IMR-90 (cell line): ENCODE measurements at regions not wholly inside any gene's neighbourhood (a gene's known extent, or its start where the extent isn't known, plus 50 kb on each side); places are given as distances from the start of the nearest gene placed in this dataset.

Experiments used
- ATAC-seq: fragments of 200-7000 bp; cut with Tn5 transposase; 2 replicates; pipeline ENCODE4 v1.9.1; 2020; ENCODE audit warnings: low read depth, mild to moderate bottlenecking, moderate library complexity
- BruUV-seq: library from RNA; stranded (reverse); fragments of 400-500 nt; replicated peaks from 2 replicates; lab custom pipeline; 2021; lab: Mats Ljungman, UMichigan
- CTCF ChIA-PET: fragments of 300-600 bp; formaldehyde crosslinking; extraction: SDS; loops from one replicate; lab custom pipeline; 2021; ENCODE audit warnings: antibody characterized with exemption; lab: Yijun Ruan, JAX
- POLR2A ChIA-PET: fragments of 300-600 bp; sonication (Branson Sonifier 250); formaldehyde crosslinking; loops from one replicate; lab custom pipeline; 2022; ENCODE audit warnings: antibody characterized with exemption; ENCODE audit not compliant: unreplicated experiment; lab: Charles Lee
- DNase-seq: peaks from one replicate; pipeline ENCODE4 v3.0.0; 2013
- H2AFZ ChIP-seq: replicated peaks from 2 replicates; pipeline ENCODE3; 2013; ENCODE audit warnings: low read length, mild to moderate bottlenecking; ENCODE audit not compliant: poor library complexity
- H2AK5ac ChIP-seq: 2 replicates; pipeline ENCODE4 v1.6.1; 2013; ENCODE audit warnings: low read depth, low read length, inconsistent platforms
- H2AK9ac ChIP-seq: replicated peaks from 2 replicates; pipeline ENCODE3; 2013; ENCODE audit warnings: mild to moderate bottlenecking, low read depth, low read length, moderate library complexity; ENCODE audit not compliant: poor library complexity
- H2BK120ac ChIP-seq: 2 replicates; pipeline ENCODE4 v1.6.1; 2013; ENCODE audit warnings: low read depth, low read length, inconsistent platforms
- H2BK15ac ChIP-seq: 3 replicates; pipeline ENCODE4 v1.6.1; 2013; ENCODE audit warnings: low read depth, low read length, inconsistent platforms
- H2BK20ac ChIP-seq: 2 replicates; pipeline ENCODE4 v1.6.1; 2013; ENCODE audit warnings: low read depth, mild to moderate bottlenecking, inconsistent platforms, low read length, moderate library complexity
- H2BK5ac ChIP-seq: 2 replicates; pipeline ENCODE4 v1.6.1; 2013; ENCODE audit warnings: mild to moderate bottlenecking, low read depth, low read length, inconsistent platforms; ENCODE audit not compliant: poor library complexity, severe bottlenecking
- H3K14ac ChIP-seq: replicated peaks from 2 replicates; pipeline ENCODE4 v1.6.1; 2013; ENCODE audit warnings: low read depth, low read length, inconsistent platforms
- H3K18ac ChIP-seq: 2 replicates; pipeline ENCODE4 v1.6.1; 2013; ENCODE audit warnings: low read depth, low read length, control low read depth
- H3K23ac ChIP-seq: 2 replicates; pipeline ENCODE4 v1.6.1; 2013; ENCODE audit warnings: low read depth, low read length, inconsistent platforms
- H3K27ac ChIP-seq: 2 replicates; pipeline ENCODE4 v1.5.1; 2013; ENCODE audit warnings: mild to moderate bottlenecking, control low read depth, low read length; ENCODE audit not compliant: insufficient read depth
- H3K27me3 ChIP-seq: 2 replicates; pipeline ENCODE4 v1.6.1; 2013; ENCODE audit warnings: low read length; ENCODE audit not compliant: control insufficient read depth, insufficient read depth
- H3K36me3 ChIP-seq: 2 replicates; pipeline ENCODE4 v1.6.1; 2013; ENCODE audit warnings: low read length, mixed read lengths; ENCODE audit not compliant: control insufficient read depth, insufficient read depth
- H3K4ac ChIP-seq: 2 replicates; pipeline ENCODE4 v1.6.1; 2013; ENCODE audit warnings: low read depth, low read length, inconsistent platforms
- H3K4me1 ChIP-seq: 2 replicates; pipeline ENCODE4 v1.6.1; 2013; ENCODE audit warnings: low read length, mixed read lengths; ENCODE audit not compliant: control insufficient read depth, insufficient read depth
- H3K4me2 ChIP-seq: 2 replicates; pipeline ENCODE4 v1.6.1; 2013; ENCODE audit warnings: low read depth, mild to moderate bottlenecking, control low read depth, low read length, moderate library complexity
- H3K4me3 ChIP-seq: 2 replicates; pipeline ENCODE4 v1.5.1; 2013; ENCODE audit warnings: low read depth, mild to moderate bottlenecking, control low read depth, low read length, moderate library complexity; ENCODE audit not compliant: insufficient read depth
- H3K56ac ChIP-seq: 2 replicates; pipeline ENCODE4 v1.6.1; 2013; ENCODE audit warnings: low read length, inconsistent platforms; ENCODE audit not compliant: insufficient read depth; ENCODE audit errors: extremely low read depth
- H3K79me1 ChIP-seq, 2 experiments: 2 replicates each; pipeline ENCODE4 v1.6.1; 2013; ENCODE audit warnings: low read length in 2 of 2, inconsistent platforms in 1 of 2, low read depth in 1 of 2
- H3K9ac ChIP-seq: 2 replicates; pipeline ENCODE4 v1.6.1; 2013; ENCODE audit warnings: low read depth, low read length, control low read depth
- H3K9me1 ChIP-seq: 2 replicates; pipeline ENCODE4 v1.6.1; 2013; ENCODE audit warnings: low read length, inconsistent platforms; ENCODE audit not compliant: insufficient read depth
- H3K9me3 ChIP-seq: 2 replicates; pipeline ENCODE4 v1.6.1; 2013; ENCODE audit warnings: low read length; ENCODE audit not compliant: control insufficient read depth, insufficient read depth
- H4K20me1 ChIP-seq: 2 replicates; pipeline ENCODE4 v1.6.1; 2013; ENCODE audit warnings: low read length, inconsistent platforms; ENCODE audit not compliant: insufficient read depth
- H4K5ac ChIP-seq: 2 replicates; pipeline ENCODE4 v1.6.1; 2013; ENCODE audit warnings: mild to moderate bottlenecking, low read depth, low read length, control low read depth
- H4K8ac ChIP-seq, 2 experiments: 2 replicates each; pipeline ENCODE4 v1.6.1; 2013; ENCODE audit warnings: low read depth in 2 of 2, low read length in 2 of 2, control low read depth in 1 of 2, inconsistent platforms in 1 of 2
- H4K91ac ChIP-seq: 2 replicates; pipeline ENCODE4 v1.6.1; 2013; ENCODE audit warnings: low read depth, low read length, inconsistent platforms; ENCODE audit not compliant: insufficient read depth
- BHLHE40 ChIP-seq: fragments of 150-350 bp; IDR thresholded peaks from 2 replicates; pipeline ENCODE4 v1.6.1; 2016; ENCODE audit warnings: mild to moderate bottlenecking, low read depth, low read length
- CEBPB ChIP-seq: IDR thresholded peaks from 2 replicates; pipeline ENCODE4 v1.6.1; 2012; ENCODE audit warnings: low read depth, low read length, improper control_type of control experiment
- CHD1 ChIP-seq: IDR thresholded peaks from 2 replicates; pipeline ENCODE4 v1.6.1; 2012; ENCODE audit warnings: low read depth, low read length, improper control_type of control experiment
- FOS ChIP-seq: fragments of 150-350 bp; IDR thresholded peaks from 2 replicates; pipeline ENCODE4 v1.6.1; 2016; ENCODE audit warnings: low read depth, low read length
- MAFK ChIP-seq: IDR thresholded peaks from 2 replicates; pipeline ENCODE4 v1.6.1; 2012; ENCODE audit warnings: low read depth, low read length, improper control_type of control experiment
- MAZ ChIP-seq: IDR thresholded peaks from 2 replicates; pipeline ENCODE4 v1.6.1; 2012; ENCODE audit warnings: low read depth, mild to moderate bottlenecking, low read length, improper control_type of control experiment, moderate library complexity, borderline replicate concordance
- MXI1 ChIP-seq: IDR thresholded peaks from 2 replicates; pipeline ENCODE4 v1.6.1; 2012; ENCODE audit warnings: low read depth, mild to moderate bottlenecking, low read length, moderate library complexity, borderline replicate concordance
- NFE2L2 ChIP-seq: fragments of 150-350 bp; IDR thresholded peaks from 2 replicates; pipeline ENCODE4 v1.6.1; 2016; ENCODE audit warnings: low read depth, mild to moderate bottlenecking, low read length
- POLR2A ChIP-seq: IDR thresholded peaks from 2 replicates; pipeline ENCODE4 v1.6.1; 2012; ENCODE audit warnings: mild to moderate bottlenecking, low read depth, low read length
- RAD21 ChIP-seq: IDR thresholded peaks from 2 replicates; pipeline ENCODE4 v1.6.1; 2012; ENCODE audit warnings: low read length, improper control_type of control experiment
- RCOR1 ChIP-seq: IDR thresholded peaks from 2 replicates; pipeline ENCODE4 v1.6.1; 2012; ENCODE audit warnings: mild to moderate bottlenecking, low read length, improper control_type of control experiment; ENCODE audit not compliant: insufficient replicate concordance
- RFX5 ChIP-seq: IDR thresholded peaks from 2 replicates; pipeline ENCODE4 v1.8.0; 2012; ENCODE audit warnings: low read depth, mild to moderate bottlenecking, low read length, moderate library complexity
- SMC3 ChIP-seq: fragments of 150-350 bp; IDR thresholded peaks from 2 replicates; pipeline ENCODE4 v1.6.1; 2016; ENCODE audit warnings: low read depth, mild to moderate bottlenecking, antibody characterized with exemption, low read length, moderate library complexity
- USF2 ChIP-seq: fragments of 150-350 bp; IDR thresholded peaks from 2 replicates; pipeline ENCODE4 v1.6.1; 2017; ENCODE audit warnings: mild to moderate bottlenecking, antibody characterized with exemption, low read length, low read depth
- dilution Hi-C: fragments of 300-500 bp; cut with HindIII; formaldehyde crosslinking; loops from one replicate; pipeline ENCODE4 v1.14.3; 2018; ENCODE audit warnings: low sequenced_read_pairs; ENCODE audit not compliant: unreplicated experiment
- in situ Hi-C: fragments of 300-500 bp; cut with MboI; formaldehyde crosslinking; loops from 3 replicates; pipeline ENCODE4 v1.14.3; 2019; ENCODE audit warnings: low sequenced_read_pairs, inconsistent platforms, mixed read lengths
- intact Hi-C: fragments of 100-400 bp; cut with micrococcal nuclease; formaldehyde crosslinking; loops from 2 replicates; pipeline ENCODE4 v1.10.0; 2022
- TF ChIP-seq, protein P1 (sequence below): fragments of 150-350 bp; IDR thresholded peaks from 2 replicates; pipeline ENCODE4 v1.6.1; 2016; ENCODE audit warnings: low read depth, mild to moderate bottlenecking, low read length, moderate library complexity, borderline replicate concordance
- TF ChIP-seq, protein P2 (sequence below): conservative IDR thresholded peaks from 2 replicates; pipeline ENCODE4 v1.5.1; 2012; ENCODE audit warnings: mild to moderate bottlenecking, low read depth, low read length, improper control_type of control experiment

DNA sequence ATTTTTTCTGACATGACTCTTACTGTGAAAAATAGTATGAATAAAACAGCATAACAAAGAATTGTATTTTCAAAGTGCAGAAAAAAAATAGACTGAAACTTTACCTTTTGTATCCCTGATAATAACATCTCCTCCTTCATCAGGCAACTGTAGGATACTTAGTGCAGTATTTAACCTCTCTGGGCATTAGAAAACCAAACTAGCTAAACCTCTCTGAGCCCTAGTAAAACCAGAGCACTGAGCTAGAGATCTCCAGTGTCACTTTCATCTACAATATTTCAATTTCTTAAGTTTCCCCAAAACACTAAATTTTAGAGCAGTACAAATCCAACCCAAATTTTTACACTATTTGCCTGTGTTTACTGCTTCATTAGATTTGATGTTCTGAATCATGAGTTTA is 594.0 kb upstream of the LINC00305 start:
- H3K56ac ChIP-seq, result no peak overlapping the region
- no peak overlapping the region for H2AFZ ChIP-seq
- H3K36me3 ChIP-seq, result no peaks in the 10 kb centered on the region
- DNase-seq (no peak), ATAC-seq (no peak)
- intact Hi-C loops (no loop called here), in situ Hi-C loops (no loop called here), dilution Hi-C loops (no loop called here)
- no peak overlapping the region for H2AK5ac ChIP-seq
- H2AK9ac ChIP-seq, result no peak overlapping the region
- H3K4me2 ChIP-seq, result no peak overlapping the region
- H3K9ac ChIP-seq, result no peak overlapping the region
- ChIA-PET POLR2A (no interaction called here), CTCF (no interaction called here)
- no TSS peak for BruUV-seq
- TF ChIP-seq BHLHE40 (no peak), SMC3 (no peak), USF2 (no peak), POLR2A (no peak), RFX5 (no peak), CEBPB (no peak), NFE2L2 (no peak), MXI1 (no peak), FOS (no peak), CHD1 (no peak), MAFK (no peak), RCOR1 (no peak), RAD21 (no peak), MAZ (no peak)
- TF ChIP-seq, protein P1, sequence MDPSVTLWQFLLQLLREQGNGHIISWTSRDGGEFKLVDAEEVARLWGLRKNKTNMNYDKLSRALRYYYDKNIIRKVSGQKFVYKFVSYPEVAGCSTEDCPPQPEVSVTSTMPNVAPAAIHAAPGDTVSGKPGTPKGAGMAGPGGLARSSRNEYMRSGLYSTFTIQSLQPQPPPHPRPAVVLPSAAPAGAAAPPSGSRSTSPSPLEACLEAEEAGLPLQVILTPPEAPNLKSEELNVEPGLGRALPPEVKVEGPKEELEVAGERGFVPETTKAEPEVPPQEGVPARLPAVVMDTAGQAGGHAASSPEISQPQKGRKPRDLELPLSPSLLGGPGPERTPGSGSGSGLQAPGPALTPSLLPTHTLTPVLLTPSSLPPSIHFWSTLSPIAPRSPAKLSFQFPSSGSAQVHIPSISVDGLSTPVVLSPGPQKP, result no peak
- TF ChIP-seq, protein P2, sequence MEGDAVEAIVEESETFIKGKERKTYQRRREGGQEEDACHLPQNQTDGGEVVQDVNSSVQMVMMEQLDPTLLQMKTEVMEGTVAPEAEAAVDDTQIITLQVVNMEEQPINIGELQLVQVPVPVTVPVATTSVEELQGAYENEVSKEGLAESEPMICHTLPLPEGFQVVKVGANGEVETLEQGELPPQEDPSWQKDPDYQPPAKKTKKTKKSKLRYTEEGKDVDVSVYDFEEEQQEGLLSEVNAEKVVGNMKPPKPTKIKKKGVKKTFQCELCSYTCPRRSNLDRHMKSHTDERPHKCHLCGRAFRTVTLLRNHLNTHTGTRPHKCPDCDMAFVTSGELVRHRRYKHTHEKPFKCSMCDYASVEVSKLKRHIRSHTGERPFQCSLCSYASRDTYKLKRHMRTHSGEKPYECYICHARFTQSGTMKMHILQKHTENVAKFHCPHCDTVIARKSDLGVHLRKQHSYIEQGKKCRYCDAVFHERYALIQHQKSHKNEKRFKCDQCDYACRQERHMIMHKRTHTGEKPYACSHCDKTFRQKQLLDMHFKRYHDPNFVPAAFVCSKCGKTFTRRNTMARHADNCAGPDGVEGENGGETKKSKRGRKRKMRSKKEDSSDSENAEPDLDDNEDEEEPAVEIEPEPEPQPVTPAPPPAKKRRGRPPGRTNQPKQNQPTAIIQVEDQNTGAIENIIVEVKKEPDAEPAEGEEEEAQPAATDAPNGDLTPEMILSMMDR, result no peak
- no peaks in the 10 kb centered on the region for H3K4me1 ChIP-seq
- H4K20me1 ChIP-seq, result no peaks in the 10 kb centered on the region
- no peak overlapping the region for H4K8ac ChIP-seq
- no peaks in the 10 kb centered on the region for H3K27me3 ChIP-seq
- no peaks in the 10 kb centered on the region; the same call in 1 of the 2 replicates for H3K9me3 ChIP-seq
- H3K23ac ChIP-seq, result no peak overlapping the region
- no peak overlapping the region for H2BK5ac ChIP-seq
- no peak overlapping the region for H3K14ac ChIP-seq
- H3K9me1 ChIP-seq, result no peaks in the 10 kb centered on the region
- no peak overlapping the region for H3K18ac ChIP-seq
- H4K5ac ChIP-seq, result no peak overlapping the region
- H3K27ac ChIP-seq, result no peak overlapping the region
- no peaks in the 10 kb centered on the region for H3K79me1 ChIP-seq
- no peak overlapping the region for H2BK20ac ChIP-seq
- H4K91ac ChIP-seq, result no peak overlapping the region
- H3K4ac ChIP-seq, result no peak overlapping the region
- H2BK15ac ChIP-seq, result no peak overlapping the region
- H2BK120ac ChIP-seq, result no peak overlapping the region
- no peak overlapping the region for H3K4me3 ChIP-seq
